NOMO-1 treated with DMSO at 0.1 percent for 48 hours (cell line): ENCODE measurements at regions not wholly inside any gene's neighbourhood (a gene's known extent, or its start where the extent isn't known, plus 50 kb on each side); places are given as distances from the start of the nearest gene placed in this dataset.
"Not testable (repeated sequence)": the region's sequence is repeated elsewhere in the genome, so short reads cannot be mapped to it uniquely, and the experiment has no call there.

ENCODE experiments used
- DNase-seq: peaks from one replicate; lab custom pipeline; 2025; ENCODE audit not compliant: unreplicated experiment; lab: John Stamatoyannopoulos, UW

GRCh38 chr6:4224067-4224978, 88.9 kb upstream of the ECI2 start:
- no peak for DNase-seq

DNA sequence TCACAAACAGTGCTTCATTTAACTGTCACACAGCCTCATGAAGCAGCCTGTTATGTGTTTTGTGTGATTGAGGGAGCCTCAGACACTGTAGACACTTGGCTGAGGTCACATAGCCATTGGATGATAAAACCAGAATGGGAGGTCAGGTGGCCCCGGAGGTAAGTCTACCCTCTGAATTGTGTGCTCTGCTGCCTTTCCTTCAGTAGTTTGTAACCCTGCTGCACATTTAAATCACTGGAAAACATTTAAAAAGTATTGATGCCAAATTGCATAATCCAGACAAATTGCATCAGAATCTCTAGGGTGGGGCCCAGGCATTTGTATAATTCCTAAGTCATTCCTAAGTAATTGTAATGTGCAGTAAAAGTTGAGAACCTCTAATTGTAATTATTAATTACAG, 85.2 kb upstream of the ECI2 start:
- no peak for DNase-seq

DNA sequence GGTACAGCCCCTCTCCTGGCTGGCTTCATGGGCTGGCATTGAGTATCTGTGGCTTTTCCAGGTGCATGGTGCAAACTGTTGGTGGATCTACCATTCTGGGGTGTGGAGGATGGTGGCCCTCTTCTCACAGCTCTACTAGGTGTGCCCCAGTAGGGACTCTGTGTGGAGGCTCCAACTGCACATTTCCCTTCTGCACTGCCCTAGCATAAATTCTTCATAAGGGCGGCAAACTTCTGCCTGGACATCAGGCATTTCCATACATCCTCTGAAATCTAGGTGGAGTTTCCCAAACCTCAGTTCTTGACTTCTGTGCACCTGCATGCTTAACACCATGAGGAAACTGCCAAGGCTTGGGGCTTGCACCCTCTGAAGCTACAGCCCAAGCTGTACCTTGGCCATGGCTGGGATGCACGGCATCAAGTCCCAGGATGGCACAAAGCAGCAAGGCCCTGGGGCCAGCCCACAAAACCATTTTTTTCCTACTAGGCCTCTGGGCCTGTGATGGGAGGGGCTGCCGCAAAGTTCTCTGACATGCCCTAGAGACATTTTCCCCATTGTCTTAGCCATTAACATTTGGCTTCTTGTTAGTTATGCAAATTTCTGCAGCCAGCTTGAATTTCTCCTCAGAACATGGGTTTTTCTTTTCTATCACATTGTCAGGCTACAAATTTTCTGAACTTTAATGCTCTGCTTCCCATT, 83.4 kb upstream of the ECI2 start:
- not testable (repeated sequence) for DNase-seq

DNA sequence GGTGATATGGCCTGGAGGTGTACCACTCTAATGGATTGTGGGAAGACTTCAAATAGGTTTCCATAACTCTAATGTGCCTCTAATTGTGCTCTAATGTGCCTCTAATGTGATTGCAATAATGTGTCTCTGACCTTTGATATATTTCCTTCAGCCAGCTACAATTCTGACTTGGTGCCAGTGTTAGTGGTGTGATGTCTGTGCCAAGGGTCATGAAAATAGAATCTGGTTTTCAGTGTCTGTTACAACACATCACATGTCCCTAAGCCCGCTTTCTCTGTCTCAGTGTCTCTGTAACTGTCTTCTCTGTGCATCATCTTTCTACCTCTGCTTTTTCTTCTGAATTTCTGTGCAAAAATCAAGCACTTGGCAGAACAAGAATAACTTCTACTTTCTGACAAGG, 77.2 kb upstream of the ECI2 start:
- DNase-seq, result no peak

DNA sequence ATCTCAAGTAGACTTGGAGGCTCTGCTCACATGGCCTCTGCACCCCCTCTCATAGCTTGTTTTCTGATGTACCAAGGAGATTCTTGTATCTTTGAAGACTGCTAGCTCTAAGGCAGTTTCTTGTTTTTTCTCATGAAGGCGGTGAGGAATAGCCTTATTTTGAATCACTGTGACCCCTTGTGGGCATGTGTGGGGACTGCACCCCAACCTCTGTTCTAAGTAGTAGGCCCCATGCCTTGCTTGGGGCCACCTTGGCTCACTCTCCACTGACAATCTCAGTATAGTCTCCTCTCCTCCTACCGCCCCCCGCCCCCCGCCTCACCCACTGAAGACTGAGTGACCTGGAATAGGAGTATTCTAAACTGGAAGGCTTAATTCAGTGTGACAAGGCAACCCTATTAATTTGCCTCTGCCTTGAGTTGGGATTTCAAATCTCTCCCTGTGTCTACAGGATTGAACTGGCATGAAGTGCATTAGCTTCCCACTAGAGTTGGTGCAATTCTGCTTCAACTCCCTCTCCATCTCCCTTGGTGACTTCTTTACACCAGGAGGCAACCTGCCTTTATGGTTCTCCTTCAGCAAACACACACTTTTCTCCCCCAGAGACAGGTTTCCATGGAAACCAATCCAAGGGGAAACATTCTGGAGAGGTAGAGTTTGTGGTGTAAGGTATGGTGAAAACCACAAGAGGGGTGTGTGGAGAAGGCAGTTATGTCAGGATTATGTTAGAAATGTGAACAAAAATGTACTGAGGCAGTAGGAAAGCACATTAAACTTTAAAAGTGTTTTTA, 75.4 kb upstream of the ECI2 start:
- peak; percentile 27 for DNase-seq

GRCh38 chr6:4209196-4209595, 73.8 kb upstream of the ECI2 start:
- DNase-seq, result peak; percentile 59

DNA sequence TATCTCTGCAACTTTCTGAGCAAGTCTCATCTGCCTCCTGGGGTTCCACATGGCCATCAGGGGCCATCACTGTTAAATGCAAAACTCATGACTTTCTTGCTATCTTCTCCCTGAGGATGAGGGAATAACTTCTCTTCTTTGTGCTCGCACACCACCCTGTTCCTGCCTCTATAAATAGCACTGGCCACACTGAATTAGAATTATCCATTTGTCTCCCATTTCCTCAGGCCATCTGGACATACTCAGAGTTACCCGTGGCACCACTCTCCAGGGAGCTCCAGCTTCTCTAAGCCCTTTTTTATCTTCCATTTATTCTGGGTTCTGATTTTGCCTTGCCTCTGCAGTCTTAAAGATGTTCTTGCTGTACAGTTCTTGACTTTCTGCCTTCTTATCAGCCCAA, 72.8 kb upstream of the ECI2 start:
- no peak for DNase-seq

DNA sequence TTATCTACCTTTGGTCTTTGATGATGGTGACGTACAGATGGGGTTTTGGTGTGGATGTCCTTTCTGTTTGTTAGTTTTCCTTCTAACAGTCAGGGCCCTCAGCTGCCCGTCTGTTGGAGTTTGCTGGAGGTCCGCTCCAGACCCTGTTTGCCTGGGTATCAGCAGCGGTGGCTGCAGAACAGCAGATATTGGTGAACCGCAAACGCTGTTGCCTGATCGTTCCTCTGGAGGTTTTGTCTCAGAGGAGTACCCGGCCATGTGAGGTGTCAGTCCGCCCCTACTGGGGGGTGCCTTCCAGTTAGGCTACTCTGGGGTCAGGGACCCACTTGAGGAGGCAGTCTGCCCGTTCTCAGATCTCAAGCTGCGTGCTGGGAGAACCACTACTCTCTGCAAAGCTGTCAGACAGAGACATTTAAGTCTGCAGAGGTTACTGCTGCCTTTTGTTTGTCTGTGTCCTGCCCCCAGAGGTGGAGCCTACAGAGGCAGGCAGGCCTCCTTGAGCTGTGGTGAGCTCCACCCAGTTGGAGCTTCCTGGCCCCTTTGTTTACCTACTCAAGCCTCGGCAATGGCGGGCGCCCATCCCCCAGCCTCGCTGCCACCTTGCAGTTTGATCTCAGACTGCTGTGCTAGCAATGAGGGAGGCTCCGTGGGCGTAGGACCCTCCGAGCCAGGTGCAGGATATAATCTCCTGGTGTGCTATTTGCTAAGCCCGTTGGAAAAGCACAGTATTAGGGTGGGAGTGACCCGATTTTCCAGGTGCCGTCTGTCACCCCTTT, 68.5 kb upstream of the ECI2 start:
- DNase-seq, result not testable (repeated sequence)

DNA sequence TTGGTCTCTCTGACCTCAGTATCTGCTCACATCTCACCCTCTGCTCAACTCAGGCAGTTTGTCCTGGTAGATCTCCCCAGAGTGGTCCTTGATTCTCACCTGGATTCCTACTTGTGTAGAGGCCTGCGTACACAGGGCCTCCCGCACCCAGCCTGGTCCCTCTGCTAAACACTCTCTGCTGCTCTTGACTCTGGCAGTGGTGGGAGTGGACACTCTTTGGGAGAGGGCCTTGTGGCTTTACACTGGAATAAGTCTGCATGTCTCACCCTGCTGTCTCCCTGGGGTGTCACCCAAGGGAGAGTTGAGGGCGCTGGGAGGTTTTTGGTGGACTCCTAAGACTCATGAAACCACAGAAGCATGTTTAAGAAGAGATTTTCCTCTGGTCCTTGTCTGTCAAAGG, 57.3 kb upstream of the ECI2 start:
- DNase-seq, result no peak

DNA sequence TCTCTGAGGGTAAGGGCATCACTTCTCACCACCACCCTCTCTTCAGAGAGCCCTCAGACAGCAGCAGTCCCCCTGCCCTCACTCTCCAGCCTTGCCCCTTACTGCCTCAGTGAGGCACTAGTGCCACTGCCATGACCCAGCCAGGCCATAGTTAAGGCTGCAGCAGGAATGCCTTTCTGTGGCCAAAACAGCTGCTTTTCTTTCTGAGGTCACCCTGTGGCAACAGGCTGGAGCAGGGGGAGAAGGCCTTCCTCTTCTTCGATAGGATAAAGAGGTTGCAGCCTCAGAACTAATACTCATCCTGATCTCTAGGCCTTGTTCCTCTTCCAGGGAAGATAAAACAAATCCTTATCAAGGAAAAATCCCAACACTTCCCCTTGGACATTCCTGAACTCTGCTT, 56.8 kb upstream of the ECI2 start:
- DNase-seq, result no peak

DNA sequence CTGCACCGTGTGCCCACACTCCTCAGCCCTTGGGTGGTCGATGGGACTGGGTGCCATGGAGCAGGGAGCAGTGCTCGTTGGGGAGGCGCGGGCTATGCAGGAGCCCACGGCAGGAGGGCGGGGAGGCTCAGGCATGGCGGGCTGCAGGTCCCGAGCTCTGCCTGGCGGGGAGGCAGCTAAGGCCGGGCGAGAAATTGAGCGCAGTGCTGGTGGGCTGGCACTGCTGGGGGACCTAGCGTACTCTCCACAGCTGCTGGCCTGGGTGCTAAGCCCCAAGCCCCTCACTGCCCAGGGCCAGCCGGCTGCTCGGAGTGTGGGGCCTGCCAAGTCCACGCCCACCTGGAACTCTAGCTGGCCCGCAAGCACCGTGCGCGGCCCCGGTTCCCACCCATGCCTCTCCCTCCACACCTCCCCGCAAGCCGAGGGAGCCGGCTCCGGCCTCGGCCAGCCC, 55.9 kb upstream of the ECI2 start:
- no peak for DNase-seq

DNA sequence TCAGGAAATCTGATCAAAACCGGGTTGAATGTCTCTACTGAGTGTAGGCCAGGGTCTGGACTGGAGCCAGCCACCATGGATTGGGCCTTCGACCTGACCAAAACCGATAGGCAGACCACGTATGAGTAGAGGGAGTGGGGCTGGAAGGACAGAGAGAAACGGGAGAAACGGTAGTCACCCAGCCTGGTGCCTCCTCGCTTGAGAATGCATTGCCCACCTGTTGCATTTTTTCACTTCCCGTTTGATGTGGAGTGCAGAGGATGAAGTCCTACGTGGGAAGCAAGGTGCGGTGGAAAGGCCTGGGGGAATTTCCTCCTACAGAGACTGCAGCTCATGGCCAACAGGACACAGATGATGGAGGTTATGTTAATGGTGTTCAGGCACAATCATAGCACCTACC, 53.9 kb upstream of the ECI2 start:
- DNase-seq, result no peak

DNA sequence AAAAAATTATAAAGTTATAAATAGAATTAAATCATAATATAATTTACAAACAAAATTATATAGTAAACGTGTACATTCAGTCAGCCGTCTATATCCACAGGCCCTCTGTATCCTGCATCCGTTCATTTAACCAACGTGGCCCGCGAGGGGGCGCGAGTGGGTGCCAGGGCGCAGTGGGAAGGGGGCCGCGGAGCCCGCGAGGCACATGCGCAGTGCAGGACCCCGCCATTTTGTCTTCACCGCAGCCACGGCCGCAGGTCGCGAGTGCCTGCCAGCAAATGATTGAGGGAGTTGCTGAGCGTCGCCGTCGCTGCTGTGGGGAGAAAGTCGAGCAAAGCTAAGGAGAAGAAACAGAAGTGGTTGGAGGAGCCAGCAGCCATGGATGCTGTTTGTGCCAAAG, 53.4 kb upstream of the ECI2 start:
- DNase-seq, result no peak

GRCh38 chr6:4187480-4187879, 52.1 kb upstream of the ECI2 start:
- no peak for DNase-seq

DNA sequence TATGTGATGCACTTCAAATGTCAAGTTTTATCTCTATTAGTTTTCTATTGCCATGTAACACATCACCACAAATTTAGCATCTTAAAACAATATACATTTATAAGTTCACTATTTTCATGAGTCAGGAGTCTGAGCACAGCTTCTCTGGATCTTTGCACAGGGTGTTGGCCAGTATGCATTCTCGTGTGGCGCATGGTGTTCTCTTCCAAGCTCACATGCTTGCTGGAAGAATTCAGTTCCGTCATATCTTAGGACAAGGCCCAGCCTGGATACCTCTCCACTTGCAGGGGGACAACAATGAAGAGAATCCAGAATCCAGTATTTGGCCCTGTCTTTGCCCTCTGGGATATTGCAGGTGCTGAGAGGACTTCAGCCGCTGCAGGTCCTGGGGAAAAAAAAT, 51.0 kb upstream of the ECI2 start:
- no peak for DNase-seq

- no peak for DNase-seq
These were observed 50.5 kb upstream of the ECI2 start for GRCh38 chr6:4185846-4186245.

GRCh38 chr6:4185419-4185818, 50.0 kb upstream of the ECI2 start:
- DNase-seq, result no peak
